ENCODE measurements at regions not wholly inside any gene's neighbourhood (a gene's known extent, or its start where the extent isn't known, plus 50 kb on each side); places are given as distances from the start of the nearest gene placed in this dataset.

- TF ChIP-seq EZH2 (IDR thresholded peaks at IDR 0.05; ENCODE audit: low read depth, unreplicated experiment) (no peak), CTCF (conservative IDR thresholded peaks at IDR 0.05; ENCODE audit: low read depth in 2 of 2) (no peak), JUNB (IDR thresholded peaks at IDR 0.05; ENCODE audit: unreplicated experiment) (no peak), POLR2AphosphoS5 (IDR thresholded peaks at IDR 0.05; ENCODE audit: low read depth) (no peak), CREB1 (CRISPR knock-in tag; IDR thresholded peaks at IDR 0.05; ENCODE audit: low read depth) (no peak), REST (IDR thresholded peaks at IDR 0.05; ENCODE audit: unreplicated experiment) (no peak), EZH2phosphoT487 (IDR thresholded peaks at IDR 0.05; ENCODE audit: unreplicated experiment) (no peak), STAT1 (IDR thresholded peaks at IDR 0.05; ENCODE audit: unreplicated experiment) (no peak), ETS1 (IDR thresholded peaks at IDR 0.05) (no peak), ZNF114 (CRISPR knock-in tag; IDR thresholded peaks at IDR 0.05) (no peak)
These were observed 144.7 kb upstream of the SRD5A2 start for GRCh38 chr2:31725444-31725843.
